ENCODE measurements at regions not wholly inside any gene's neighbourhood (a gene's known extent, or its start where the extent isn't known, plus 50 kb on each side); places are given as distances from the start of the nearest gene placed in this dataset.

- Histone ChIP-seq H3K4me3 (ENCODE audit: low read depth, low read length) (no peak overlapping the region), H3K4me2 (ENCODE audit: low read length) (no peak overlapping the region), H3K27me3 (ENCODE audit: control insufficient read depth, insufficient read depth, low read length) (no peaks in the 10 kb centered on the region), H3K9me3 (ENCODE audit: control insufficient read depth, low read length) (no peaks in the 10 kb centered on the region), H2AFZ (no peak overlapping the region), H3K9ac (no peak overlapping the region), H3K36me3 (ENCODE audit: control insufficient read depth, insufficient read depth, low read length) (no peaks in the 10 kb centered on the region), H3K4me1 (no peaks in the 10 kb centered on the region), H3K27ac (no peak overlapping the region), H3K79me2 (no peaks in the 10 kb centered on the region)
- no peak for TF ChIP-seq CTCF (IDR thresholded peaks at IDR 0.05)
Observed at GRCh38 chr7:33750177-33750576, 155.2 kb upstream of the BMPER start.

DNA sequence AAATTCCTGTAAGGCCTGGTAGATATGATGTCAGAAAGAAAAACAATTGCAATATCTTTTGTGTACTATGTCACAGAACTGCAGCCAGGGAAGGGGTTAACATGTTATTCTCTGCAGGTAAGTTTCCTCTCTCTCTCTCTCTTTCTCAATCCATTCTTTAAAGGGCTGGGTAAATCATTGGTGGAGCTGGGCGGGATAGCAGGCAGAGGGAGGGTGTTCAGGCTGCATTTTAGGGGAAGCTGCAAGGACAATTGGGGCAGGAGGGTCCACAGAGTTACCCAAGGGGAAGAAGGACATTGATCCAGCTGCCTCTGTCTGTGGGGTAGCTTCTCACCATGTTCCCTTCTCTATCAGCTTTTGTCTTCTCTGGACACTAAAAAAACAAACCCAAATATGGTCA is 153.9 kb upstream of the BMPER start:
- TF ChIP-seq CTCF (IDR thresholded peaks at IDR 0.05), result no peak
- Histone ChIP-seq H3K9ac (no peak overlapping the region), H3K27me3 (ENCODE audit: control insufficient read depth, insufficient read depth, low read length) (no peaks in the 10 kb centered on the region), H3K36me3 (ENCODE audit: control insufficient read depth, insufficient read depth, low read length) (no peaks in the 10 kb centered on the region), H3K4me3 (ENCODE audit: low read depth, low read length) (no peak overlapping the region), H3K79me2 (no peaks in the 10 kb centered on the region), H2AFZ (no peak overlapping the region), H3K4me1 (no peaks in the 10 kb centered on the region), H3K27ac (no peak overlapping the region), H3K9me3 (ENCODE audit: control insufficient read depth, low read length) (no peaks in the 10 kb centered on the region), H3K4me2 (ENCODE audit: low read length) (no peak overlapping the region)

DNA sequence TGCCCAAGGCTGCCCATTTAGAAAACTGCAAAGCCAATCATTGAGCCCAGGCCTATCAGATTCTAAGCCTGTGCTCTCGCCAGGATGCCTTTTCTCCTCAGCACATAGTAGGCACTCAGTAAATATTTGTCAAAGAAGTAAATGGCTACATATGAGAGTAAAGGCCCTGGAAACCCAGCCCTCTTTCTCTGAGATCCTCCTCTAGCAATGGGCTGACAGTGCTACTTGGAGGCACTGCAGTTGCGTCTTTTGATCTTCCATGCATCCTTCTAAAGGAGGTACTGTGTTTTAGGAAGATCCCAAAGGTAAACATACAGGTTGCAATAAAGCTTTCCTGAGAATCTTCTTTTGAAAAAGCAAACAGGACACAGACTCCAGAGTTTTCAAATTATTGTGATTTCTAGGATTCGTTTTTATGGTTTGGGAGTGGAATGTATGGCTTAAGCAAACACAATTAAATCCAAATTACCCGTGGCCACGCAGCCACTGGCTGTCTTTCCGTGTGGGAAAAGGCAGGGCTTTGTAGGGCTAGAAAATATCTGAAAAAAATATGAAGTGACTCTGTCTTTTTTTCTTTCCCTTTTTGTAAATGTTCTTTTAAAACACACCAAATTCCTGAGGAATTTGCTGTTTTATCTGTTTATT is 151.3 kb upstream of the BMPER start:
- H3K9me3 ChIP-seq (ENCODE audit: control insufficient read depth, low read length), result no peaks in the 10 kb centered on the region
- no peak for TF ChIP-seq CTCF (IDR thresholded peaks at IDR 0.05)
- no peak overlapping the region for H3K4me2 ChIP-seq (ENCODE audit: low read length)

GRCh38 chr7:33754933-33755928 is 150.1 kb upstream of the BMPER start:
- no peaks in the 10 kb centered on the region for H3K9me3 ChIP-seq (ENCODE audit: control insufficient read depth, low read length)
- H3K27me3 ChIP-seq (ENCODE audit: control insufficient read depth, insufficient read depth, low read length), result no peaks in the 10 kb centered on the region
- no peak overlapping the region for H3K4me2 ChIP-seq (ENCODE audit: low read length)
- no peaks in the 10 kb centered on the region for H3K4me1 ChIP-seq
- no peak overlapping the region for H3K27ac ChIP-seq
- TF ChIP-seq CTCF (IDR thresholded peaks at IDR 0.05), result no peak
- H3K4me3 ChIP-seq (ENCODE audit: low read depth, low read length), result no peak overlapping the region
- H3K79me2 ChIP-seq, result no peaks in the 10 kb centered on the region
- no peaks in the 10 kb centered on the region for H3K36me3 ChIP-seq (ENCODE audit: control insufficient read depth, insufficient read depth, low read length)
- no peak overlapping the region for H3K9ac ChIP-seq
- no peak overlapping the region for H2AFZ ChIP-seq

More for the DNA sequence above, 151.3 kb upstream of the BMPER start:
- H3K36me3 ChIP-seq (ENCODE audit: control insufficient read depth, insufficient read depth, low read length), result no peaks in the 10 kb centered on the region
- H3K79me2 ChIP-seq, result no peaks in the 10 kb centered on the region
- no peaks in the 10 kb centered on the region for H3K4me1 ChIP-seq
- H3K27me3 ChIP-seq (ENCODE audit: control insufficient read depth, insufficient read depth, low read length), result no peaks in the 10 kb centered on the region
- no peak overlapping the region for H3K27ac ChIP-seq
- no peak overlapping the region for H3K9ac ChIP-seq
- no peak overlapping the region for H2AFZ ChIP-seq
- H3K4me3 ChIP-seq (ENCODE audit: low read depth, low read length), result no peak overlapping the region

Measured in parathyroid adenoma (tissue), 2 donors.